ENCODE measurements at regions not wholly inside any gene's neighbourhood (a gene's known extent, or its start where the extent isn't known, plus 50 kb on each side); places are given as distances from the start of the nearest gene placed in this dataset.

- Histone ChIP-seq H3K4me3 (no peak overlapping the region), H3K36me3 (ENCODE audit: insufficient read depth in 1 of 2, low read depth in 1 of 2) (no peaks in the 10 kb centered on the region), H3K9me3 (no peaks in the 10 kb centered on the region), H3K4me1 (no peaks in the 10 kb centered on the region), H3K27ac (no peak overlapping the region), H3K27me3 (ENCODE audit: insufficient read depth in 3 of 3, low read length in 2 of 3) (peaks cover 0 to 4% (median 0%) of the 10 kb centered on the region in 3 donors)
- no peak for ATAC-seq
- TF ChIP-seq CTCF (IDR thresholded peaks at IDR 0.05), result no peak
- WGBS, 3 donors, result 32 to 47% (median 46%) methylated on average over 4 of the region's 4 CpGs
- intact Hi-C loops (cut with DNase I), result no loop called here
- no peak for DNase-seq
These were observed 85.3 kb upstream of the MGMT start for GRCh38 chr10:129381741-129382140.

GRCh38 chr10:129382401-129382800, 84.6 kb upstream of the MGMT start:
- intact Hi-C loops (cut with DNase I), result no loop called here
- DNase-seq (no peak), ATAC-seq (no peak)
- no peaks in the 10 kb centered on the region for H3K36me3 ChIP-seq (ENCODE audit: insufficient read depth in 1 of 2, low read depth in 1 of 2)
- H3K27me3 ChIP-seq (ENCODE audit: insufficient read depth in 3 of 3, low read length in 2 of 3), result peaks cover 0 to 4% (median 0%) of the 10 kb centered on the region in 3 donors
- no peak overlapping the region for H3K27ac ChIP-seq
- TF ChIP-seq CTCF (IDR thresholded peaks at IDR 0.05), result no peak
- 80 to 97% (median 86%) methylated on average over 6 of the region's 6 CpGs for WGBS, 3 donors
- H3K4me3 ChIP-seq, result no peak overlapping the region
- no peaks in the 10 kb centered on the region for H3K4me1 ChIP-seq
- H3K9me3 ChIP-seq, result no peaks in the 10 kb centered on the region

- Histone ChIP-seq H3K4me1 (no peaks in the 10 kb centered on the region), H3K27ac (no peak overlapping the region), H3K36me3 (ENCODE audit: insufficient read depth in 1 of 2, low read depth in 1 of 2) (no peaks in the 10 kb centered on the region), H3K4me3 (no peak overlapping the region), H3K27me3 (ENCODE audit: insufficient read depth in 3 of 3, low read length in 2 of 3) (peaks cover 0 to 4% (median 0%) of the 10 kb centered on the region in 3 donors), H3K9me3 (no peaks in the 10 kb centered on the region)
- ATAC-seq, result no peak
- no peak for DNase-seq
- 84 to 98% (median 88%) methylated on average over 3 of the region's 3 CpGs for WGBS, 3 donors
- intact Hi-C loops (cut with DNase I), result no loop called here
- no peak for TF ChIP-seq CTCF (IDR thresholded peaks at IDR 0.05)
These were observed 83.4 kb upstream of the MGMT start for GRCh38 chr10:129383651-129384050.

GRCh38 chr10:129385600-129385999, 81.4 kb upstream of the MGMT start:
- TF ChIP-seq CTCF (IDR thresholded peaks at IDR 0.05), result no peak
- no peaks in the 10 kb centered on the region for H3K9me3 ChIP-seq
- H3K27me3 ChIP-seq (ENCODE audit: insufficient read depth in 3 of 3, low read length in 2 of 3), result peaks cover 0 to 4% (median 0%) of the 10 kb centered on the region in 3 donors
- no peak overlapping the region for H3K27ac ChIP-seq
- WGBS, 3 donors, result 52 to 62% (median 55%) methylated on average over 4 of the region's 4 CpGs
- H3K4me3 ChIP-seq, result no peak overlapping the region
- H3K4me1 ChIP-seq, result no peaks in the 10 kb centered on the region
- ATAC-seq (no peak), DNase-seq (no peak)
- intact Hi-C loops (cut with DNase I), result no loop called here
- no peaks in the 10 kb centered on the region for H3K36me3 ChIP-seq (ENCODE audit: insufficient read depth in 1 of 2, low read depth in 1 of 2)
